HepG2 (cell line): ENCODE measurements at regions not wholly inside any gene's neighbourhood (a gene's known extent, or its start where the extent isn't known, plus 50 kb on each side); places are given as distances from the start of the nearest gene placed in this dataset.

ENCODE experiments used
- ATAC-seq: fragments of 200-7000 bp; cut with Tn5 transposase; 3 replicates; pipeline ENCODE4 v1.9.1; 2020; ENCODE audit warnings: mild to moderate bottlenecking, moderate library complexity
- BruUV-seq: library from RNA; stranded (reverse); fragments of 400-500 nt; replicated peaks from 2 replicates; lab custom pipeline; 2021; lab: Mats Ljungman, UMichigan
- CTCF ChIA-PET: fragments of 300-600 bp; formaldehyde crosslinking; extraction: SDS; loops from one replicate; lab custom pipeline; 2021; ENCODE audit warnings: low total read pairs, inconsistent platforms, low intra/inter-chr PET ratio; lab: Yijun Ruan, JAX
- POLR2A ChIA-PET: fragments of 350-600 bp; sonication (Branson Sonifier 250); formaldehyde crosslinking; loops from one replicate; lab custom pipeline; 2020; ENCODE audit warnings: antibody characterized with exemption, inconsistent platforms; lab: Yijun Ruan, JAX
- DNase-seq: peaks from one replicate; pipeline ENCODE4 v3.0.0-alpha.2; 2015; ENCODE audit warnings: low spot score
- FAIRE-seq: peaks from 3 replicates; lab custom pipeline; 2011; peaks lifted over from hg19 to GRCh38; lab: Jason Lieb, UNC
- H2AFZ ChIP-seq: one replicate; pipeline ENCODE4 v1.6.1; 2011; ENCODE audit warnings: low read length, inconsistent platforms
- H3K27ac ChIP-seq: fragments of 300-600 bp; 3 replicates; pipeline ENCODE4 v1.8.0; 2011; ENCODE audit warnings: mixed run types, mild to moderate bottlenecking, mixed read lengths, low read length, inconsistent platforms; ENCODE audit not compliant: insufficient read depth; ENCODE audit errors: extremely low read length
- H3K27me3 ChIP-seq, 2 experiments: fragments of 200-600 bp in 1 of 2; 2 replicates in 1 of 2; 3 replicates in 1 of 2; pipeline versions ENCODE4 v1.6.0 to v1.8.0; 2011; ENCODE audit warnings: low read length in 2 of 2, mild to moderate bottlenecking in 2 of 2, moderate library complexity in 2 of 2, inconsistent platforms in 1 of 2; ENCODE audit not compliant: insufficient read depth in 2 of 2, control insufficient read depth in 1 of 2
- H3K36me3 ChIP-seq, 2 experiments: fragments of 200-600 bp in 1 of 2; replicated peaks in 1 of 2; 2 replicates in 1 of 2; 3 replicates in 1 of 2; pipeline versions ENCODE4 v1.5.1 to v1.8.0; 2011; ENCODE audit warnings: low read length in 2 of 2, inconsistent platforms in 1 of 2; ENCODE audit not compliant: insufficient read depth in 2 of 2, control insufficient read depth in 1 of 2
- H3K4me1 ChIP-seq: 2 replicates; pipeline ENCODE4 v1.5.1; 2012; ENCODE audit warnings: low read length, inconsistent platforms; ENCODE audit not compliant: insufficient read depth
- H3K4me2 ChIP-seq: 2 replicates; pipeline ENCODE4 v1.6.0; 2011; ENCODE audit warnings: low read depth, low read length, inconsistent platforms
- H3K4me3 ChIP-seq, 3 experiments: fragments of 200-600 bp in 1 of 3; sonication (generic), shearing (Covaris generic) in 1 of 3; replicated peaks in 1 of 3; 2 replicates each; pipeline ENCODE4 v1.5.1; 2011 to 2016; ENCODE audit warnings: low read length in 3 of 3, inconsistent platforms in 2 of 3, low read depth in 2 of 3, mild to moderate bottlenecking in 2 of 3, control low read depth in 1 of 3, mixed read lengths in 1 of 3; ENCODE audit not compliant: insufficient read depth in 1 of 3
- H3K79me2 ChIP-seq: one replicate; pipeline ENCODE4 v1.6.1; 2011; ENCODE audit warnings: low read length, inconsistent platforms; ENCODE audit not compliant: insufficient read depth
- H3K9ac ChIP-seq: 2 replicates; pipeline ENCODE4 v1.6.0; 2011; ENCODE audit warnings: mild to moderate bottlenecking, low read depth, low read length, inconsistent platforms; ENCODE audit not compliant: insufficient read depth
- H3K9me3 ChIP-seq: 2 replicates; pipeline ENCODE4 v1.5.1; 2012; ENCODE audit warnings: mild to moderate bottlenecking, low read length
- H4K20me1 ChIP-seq: 2 replicates; pipeline ENCODE4 v1.6.0; 2011; ENCODE audit warnings: inconsistent platforms, mild to moderate bottlenecking, low read length, moderate library complexity; ENCODE audit not compliant: insufficient read depth
- AHDC1 ChIP-seq: sonication (generic); formaldehyde crosslinking; IDR thresholded peaks from 2 replicates; pipeline ENCODE4 v1.5.1; 2020; ENCODE audit warnings: mild to moderate bottlenecking, missing genetic modification reagents, borderline replicate concordance
- E2F5 ChIP-seq: sonication (generic); formaldehyde crosslinking; conservative IDR thresholded peaks from 2 replicates; pipeline ENCODE4 v1.4.0; 2020; ENCODE audit warnings: missing genetic modification reagents
- POLR2AphosphoS2 ChIP-seq: IDR thresholded peaks from 2 replicates; pipeline ENCODE4 v1.6.1; 2011; ENCODE audit warnings: low read depth, low read length, improper control_type of control experiment
- SAP130 ChIP-seq: IDR thresholded peaks from 2 replicates; pipeline ENCODE4 v1.6.1; 2016; ENCODE audit warnings: low read depth
- SIN3A ChIP-seq: IDR thresholded peaks from 2 replicates; pipeline ENCODE4 v1.6.1; 2011; ENCODE audit warnings: low read depth, mild to moderate bottlenecking, control low read depth, low read length, borderline replicate concordance
- ZFP90 ChIP-seq: sonication (generic); formaldehyde crosslinking; IDR thresholded peaks from 2 replicates; pipeline ENCODE4 v1.8.0; 2022; ENCODE audit warnings: missing genetic modification reagents, mild to moderate bottlenecking, inconsistent platforms, borderline replicate concordance
- ZNF776 ChIP-seq: sonication (generic); formaldehyde crosslinking; IDR thresholded peaks from 2 replicates; pipeline ENCODE4 v1.4.0; 2020; ENCODE audit warnings: mild to moderate bottlenecking, missing genetic modification reagents
- ZSCAN21 ChIP-seq: sonication (generic); formaldehyde crosslinking; IDR thresholded peaks from 2 replicates; pipeline ENCODE4 v1.8.0; 2022; ENCODE audit warnings: mild to moderate bottlenecking, missing genetic modification reagents, moderate library complexity, borderline replicate concordance
- in situ Hi-C: cut with HindIII; loops from 2 replicates; pipeline ENCODE4 v1.10.0; 2017; ENCODE audit warnings: low pct_unique_long_range_greater_than_20kb; ENCODE audit not compliant: extremely low pct_ligation_motif_present
- intact Hi-C: fragments of 100-400 bp; cut with micrococcal nuclease; formaldehyde crosslinking; loops from one replicate; pipeline ENCODE4 v1.10.0; 2022; ENCODE audit not compliant: unreplicated experiment
- TF ChIP-seq, protein P1 (sequence below): sonication (generic); formaldehyde crosslinking; IDR thresholded peaks from 2 replicates; pipeline ENCODE4 v1.5.0; 2020; ENCODE audit warnings: mild to moderate bottlenecking, missing genetic modification reagents

DNA sequence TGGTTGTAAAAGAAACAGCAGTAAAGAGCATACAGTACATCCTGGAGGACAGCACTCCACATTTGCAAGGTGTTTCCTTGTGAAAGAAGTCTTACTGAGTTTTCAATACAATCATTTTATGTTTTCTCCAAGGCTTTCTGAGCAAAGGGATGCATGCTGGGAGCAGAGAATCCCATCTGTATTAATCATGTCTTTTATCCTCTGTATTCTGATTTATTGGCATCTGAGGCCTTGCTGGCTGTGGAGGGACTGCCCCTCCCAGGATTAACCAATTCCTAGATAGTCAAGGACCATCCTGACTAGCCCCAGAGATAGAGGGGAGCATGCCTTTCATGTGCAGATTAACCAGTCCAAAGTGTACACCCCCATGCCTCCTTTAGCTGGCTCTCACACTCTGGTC is 476.3 kb downstream of the SIPA1L2 start:
- no peak overlapping the region for H3K4me2 ChIP-seq
- no peak for DNase-seq
- H3K79me2 ChIP-seq, result no peaks in the 10 kb centered on the region
- no peak overlapping the region for H3K9ac ChIP-seq
- no peak overlapping the region for H3K4me3 ChIP-seq
- no peaks in the 10 kb centered on the region for H3K27me3 ChIP-seq
- no peaks in the 10 kb centered on the region for H3K36me3 ChIP-seq
- H4K20me1 ChIP-seq, result no peaks in the 10 kb centered on the region
- no TSS peak for BruUV-seq
- in situ Hi-C loops, result no loop called here
- no peak overlapping the region for H3K27ac ChIP-seq
- no peaks in the 10 kb centered on the region for H3K4me1 ChIP-seq
- ChIA-PET POLR2A (no interaction called here), CTCF (no interaction called here)
- FAIRE-seq, result no peak
- no peak for TF ChIP-seq ZSCAN21
- TF ChIP-seq AHDC1 (CRISPR knock-in tag), result no peak
- no peak for TF ChIP-seq ZFP90 (CRISPR knock-in tag)
- TF ChIP-seq, protein P1, sequence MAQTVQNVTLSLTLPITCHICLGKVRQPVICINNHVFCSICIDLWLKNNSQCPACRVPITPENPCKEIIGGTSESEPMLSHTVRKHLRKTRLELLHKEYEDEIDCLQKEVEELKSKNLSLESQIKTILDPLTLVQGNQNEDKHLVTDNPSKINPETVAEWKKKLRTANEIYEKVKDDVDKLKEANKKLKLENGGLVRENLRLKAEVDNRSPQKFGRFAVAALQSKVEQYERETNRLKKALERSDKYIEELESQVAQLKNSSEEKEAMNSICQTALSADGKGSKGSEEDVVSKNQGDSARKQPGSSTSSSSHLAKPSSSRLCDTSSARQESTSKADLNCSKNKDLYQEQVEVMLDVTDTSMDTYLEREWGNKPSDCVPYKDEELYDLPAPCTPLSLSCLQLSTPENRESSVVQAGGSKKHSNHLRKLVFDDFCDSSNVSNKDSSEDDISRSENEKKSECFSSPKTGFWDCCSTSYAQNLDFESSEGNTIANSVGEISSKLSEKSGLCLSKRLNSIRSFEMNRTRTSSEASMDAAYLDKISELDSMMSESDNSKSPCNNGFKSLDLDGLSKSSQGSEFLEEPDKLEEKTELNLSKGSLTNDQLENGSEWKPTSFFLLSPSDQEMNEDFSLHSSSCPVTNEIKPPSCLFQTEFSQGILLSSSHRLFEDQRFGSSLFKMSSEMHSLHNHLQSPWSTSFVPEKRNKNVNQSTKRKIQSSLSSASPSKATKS (CRISPR knock-in tag), result no peak
- no peak for TF ChIP-seq ZNF776
- no peak for TF ChIP-seq E2F5
- no peak for TF ChIP-seq SAP130 (CRISPR knock-in tag)
- no peak for TF ChIP-seq POLR2AphosphoS2
- TF ChIP-seq SIN3A, result no peak
- intact Hi-C loops, result no loop called here
- no peak for ATAC-seq
- no peak overlapping the region for H2AFZ ChIP-seq
- H3K9me3 ChIP-seq, result no peaks in the 10 kb centered on the region
